GM23338 (cell line): ENCODE measurements at regions not wholly inside any gene's neighbourhood (a gene's known extent, or its start where the extent isn't known, plus 50 kb on each side); places are given as distances from the start of the nearest gene placed in this dataset.

Experiments used
- ATAC-seq: fragments of 200-7000 bp; cut with Tn5 transposase; 3 replicates; pipeline ENCODE4 v1.9.1; 2020
- DNase-seq: peaks from one replicate; pipeline ENCODE4 v3.0.0-alpha.2; 2015; ENCODE audit warnings: low spot score
- H2AFZ ChIP-seq: fragments of 200-600 bp; sonication (generic); 2 replicates; pipeline ENCODE4 v1.8.0; 2016; ENCODE audit warnings: antibody characterized with exemption, mild to moderate bottlenecking, moderate library complexity
- H3F3A ChIP-seq: fragments of 200-600 bp; sonication (generic); replicated peaks from 2 replicates; pipeline ENCODE4 v1.8.0; 2017; ENCODE audit warnings: antibody characterized with exemption, mixed run types, low read depth
- H3K27ac ChIP-seq: fragments of 200-600 bp; sonication (generic); 2 replicates; pipeline ENCODE4 v1.6.1; 2016; ENCODE audit warnings: low read depth
- H3K27me3 ChIP-seq: fragments of 200-600 bp; sonication (generic); 2 replicates; pipeline ENCODE4 v1.8.0; 2016; ENCODE audit warnings: mild to moderate bottlenecking, mixed run types, moderate library complexity; ENCODE audit not compliant: insufficient read depth
- H3K36me3 ChIP-seq: fragments of 200-600 bp; sonication (generic); 2 replicates; pipeline ENCODE4 v1.8.0; 2016; ENCODE audit warnings: mild to moderate bottlenecking; ENCODE audit not compliant: insufficient read depth
- H3K4me1 ChIP-seq: fragments of 200-600 bp; sonication (generic); 2 replicates; pipeline ENCODE4 v1.8.0; 2016; ENCODE audit warnings: mild to moderate bottlenecking, moderate library complexity; ENCODE audit not compliant: insufficient read depth
- H3K4me2 ChIP-seq: fragments of 200-600 bp; sonication (generic); 2 replicates; pipeline ENCODE4 v1.7.1; 2017; ENCODE audit warnings: mixed run types
- H3K4me3 ChIP-seq: fragments of 200-600 bp; sonication (generic); 2 replicates; pipeline ENCODE4 v1.6.1; 2016; ENCODE audit warnings: mixed run types
- H3K79me2 ChIP-seq: fragments of 200-600 bp; sonication (generic); replicated peaks from 2 replicates; pipeline ENCODE4 v1.8.0; 2017; ENCODE audit warnings: mild to moderate bottlenecking; ENCODE audit not compliant: insufficient read depth
- H3K9me2 ChIP-seq: fragments of 200-600 bp; sonication (generic); 2 replicates; pipeline ENCODE4 v1.8.0; 2017; ENCODE audit not compliant: insufficient read depth
- H4K20me1 ChIP-seq: fragments of 200-600 bp; sonication (generic); replicated peaks from 2 replicates; pipeline ENCODE4 v1.8.0; 2017; ENCODE audit warnings: mild to moderate bottlenecking; ENCODE audit not compliant: insufficient read depth
- H3K27ac Mint-ChIP-seq: 2 replicates; pipeline ENCODE4 v1.8.0; 2020; ENCODE audit warnings: inconsistent platforms, mild to moderate bottlenecking, moderate library complexity, mixed read lengths
- H3K27me3 Mint-ChIP-seq: 3 replicates; pipeline ENCODE4 v1.8.0; 2022; ENCODE audit warnings: low read depth, mild to moderate bottlenecking, moderate library complexity, mixed read lengths, inconsistent platforms; ENCODE audit not compliant: insufficient read depth, poor library complexity
- H3K36me3 Mint-ChIP-seq: 3 replicates; pipeline ENCODE4 v1.8.0; 2021; ENCODE audit warnings: low read depth, mild to moderate bottlenecking, inconsistent platforms, moderate library complexity, mixed read lengths
- H3K4me1 Mint-ChIP-seq: 3 replicates; pipeline ENCODE4 v1.8.0; 2020; ENCODE audit warnings: mild to moderate bottlenecking, inconsistent platforms, mixed read lengths
- H3K4me3 Mint-ChIP-seq: 3 replicates; pipeline ENCODE4 v1.8.0; 2021; ENCODE audit warnings: moderate library complexity, mild to moderate bottlenecking, inconsistent platforms, mixed read lengths
- H3K9me3 Mint-ChIP-seq: 3 replicates; pipeline ENCODE4 v1.8.0; 2020; ENCODE audit warnings: moderate library complexity, mild to moderate bottlenecking, inconsistent platforms, mixed read lengths
- CREB1 ChIP-seq: fragments of 250-450 bp; sonication (Bioruptor Pico); IDR thresholded peaks from 2 replicates; pipeline ENCODE4 v1.5.0; 2020; ENCODE audit warnings: low read depth, mild to moderate bottlenecking, moderate library complexity
- CTCF ChIP-seq, 2 experiments: fragments of 200-600 bp in 1 of 2; sonication (generic) in 1 of 2; conservative IDR thresholded peaks; 2 replicates each; pipeline versions ENCODE4 v1.5.1 to v1.6.1; 2016 to 2017; ENCODE audit warnings: antibody characterized with exemption in 2 of 2, low read depth in 2 of 2, mild to moderate bottlenecking in 2 of 2, moderate library complexity in 1 of 2
- ETS1 ChIP-seq: IDR thresholded peaks from 2 replicates; pipeline ENCODE4 v1.6.1; 2016; ENCODE audit warnings: antibody characterized with exemption
- EZH2 ChIP-seq: fragments of 200-600 bp; sonication (generic); IDR thresholded peaks from one replicate; pipeline ENCODE4 v1.8.0; 2017; ENCODE audit warnings: antibody characterized with exemption, mild to moderate bottlenecking, low read depth; ENCODE audit not compliant: unreplicated experiment
- EZH2phosphoT487 ChIP-seq: fragments of 200-600 bp; sonication (generic); IDR thresholded peaks from one replicate; pipeline ENCODE4 v1.8.1; 2018; ENCODE audit warnings: antibody characterized with exemption; ENCODE audit not compliant: unreplicated experiment
- JUNB ChIP-seq: IDR thresholded peaks from one replicate; pipeline ENCODE4 v1.6.1; 2016; ENCODE audit warnings: antibody characterized with exemption; ENCODE audit not compliant: unreplicated experiment
- NANOG ChIP-seq: IDR thresholded peaks from 2 replicates; pipeline ENCODE4 v1.6.1; 2016; ENCODE audit warnings: antibody characterized with exemption, borderline replicate concordance
- POLR2AphosphoS5 ChIP-seq: IDR thresholded peaks from 2 replicates; pipeline ENCODE4 v1.6.1; 2016; ENCODE audit warnings: antibody characterized with exemption, low read depth
- REST ChIP-seq: IDR thresholded peaks from one replicate; pipeline ENCODE4 v1.6.1; 2018; ENCODE audit warnings: antibody characterized with exemption; ENCODE audit not compliant: unreplicated experiment
- STAT1 ChIP-seq: IDR thresholded peaks from one replicate; pipeline ENCODE4 v1.6.1; 2016; ENCODE audit warnings: antibody characterized with exemption; ENCODE audit not compliant: unreplicated experiment
- ZNF114 ChIP-seq: fragments of 250-450 bp; sonication (Bioruptor Pico); IDR thresholded peaks from 2 replicates; pipeline ENCODE4 v1.5.0; 2020; ENCODE audit warnings: mild to moderate bottlenecking, moderate library complexity
- ZNF331 ChIP-seq: fragments of 250-450 bp; sonication (Bioruptor Pico); IDR thresholded peaks from 2 replicates; pipeline ENCODE4 v1.5.0; 2020; ENCODE audit warnings: low read depth, mild to moderate bottlenecking, moderate library complexity
- ZNF462 ChIP-seq: fragments of 250-450 bp; sonication (Bioruptor Pico); IDR thresholded peaks from 2 replicates; pipeline ENCODE4 v1.5.0; 2020; ENCODE audit warnings: mild to moderate bottlenecking, moderate library complexity

GRCh38 chr2:598058-598802 lies 79.0 kb downstream of the TMEM18 start:
- H3K27me3 ChIP-seq, result no peaks in the 10 kb centered on the region
- no peak overlapping the region for H3K4me3 ChIP-seq
- no peak overlapping the region for H3K27ac ChIP-seq
- H4K20me1 ChIP-seq, result no peaks in the 10 kb centered on the region
- DNase-seq (no peak), ATAC-seq (no peak)
- no peaks in the 10 kb centered on the region for H3K9me2 ChIP-seq
- no peaks in the 10 kb centered on the region for H3K36me3 Mint-ChIP-seq
- H3K27ac Mint-ChIP-seq, result no peak overlapping the region
- H2AFZ ChIP-seq, result no peak overlapping the region
- H3K36me3 ChIP-seq, result no peaks in the 10 kb centered on the region
- H3K4me3 Mint-ChIP-seq, result no peak overlapping the region
- no peak overlapping the region for H3K4me2 ChIP-seq
- H3K27me3 Mint-ChIP-seq, result peaks cover 5% of the 10 kb centered on the region
- no peaks in the 10 kb centered on the region for H3F3A ChIP-seq
- H3K4me1 Mint-ChIP-seq, result no peaks in the 10 kb centered on the region
- H3K79me2 ChIP-seq, result no peaks in the 10 kb centered on the region
- H3K4me1 ChIP-seq, result no peaks in the 10 kb centered on the region
- no peak for TF ChIP-seq ZNF331 (CRISPR knock-in tag)
- TF ChIP-seq POLR2AphosphoS5, result no peak
- TF ChIP-seq ZNF462, result no peak
- no peak for TF ChIP-seq CTCF (conservative IDR thresholded peaks at IDR 0.05; ENCODE audit: low read depth in 2 of 2)
- TF ChIP-seq STAT1, result no peak
- TF ChIP-seq EZH2, result no peak
- TF ChIP-seq ETS1, result no peak
- no peak for TF ChIP-seq ZNF114 (CRISPR knock-in tag)
- no peak for TF ChIP-seq NANOG
- TF ChIP-seq JUNB, result no peak
- no peak for TF ChIP-seq REST
- TF ChIP-seq CREB1 (CRISPR knock-in tag), result no peak
- TF ChIP-seq EZH2phosphoT487, result no peak
- H3K9me3 Mint-ChIP-seq, result no peaks in the 10 kb centered on the region
